22Rv1 (cell line): ENCODE measurements at regions not wholly inside any gene's neighbourhood (a gene's known extent, or its start where the extent isn't known, plus 50 kb on each side); places are given as distances from the start of the nearest gene placed in this dataset.

Experiments used
- ZFX ChIP-seq: fragments of 450-650 bp; IDR thresholded peaks from 2 replicates; pipeline ENCODE4 v1.6.1; 2017; ENCODE audit warnings: antibody characterized with exemption, borderline replicate concordance
- TF ChIP-seq, protein P1 (sequence below): fragments of 450-650 bp; IDR thresholded peaks from 2 replicates; pipeline ENCODE4 v1.5.1; 2017; ENCODE audit warnings: mild to moderate bottlenecking

DNA sequence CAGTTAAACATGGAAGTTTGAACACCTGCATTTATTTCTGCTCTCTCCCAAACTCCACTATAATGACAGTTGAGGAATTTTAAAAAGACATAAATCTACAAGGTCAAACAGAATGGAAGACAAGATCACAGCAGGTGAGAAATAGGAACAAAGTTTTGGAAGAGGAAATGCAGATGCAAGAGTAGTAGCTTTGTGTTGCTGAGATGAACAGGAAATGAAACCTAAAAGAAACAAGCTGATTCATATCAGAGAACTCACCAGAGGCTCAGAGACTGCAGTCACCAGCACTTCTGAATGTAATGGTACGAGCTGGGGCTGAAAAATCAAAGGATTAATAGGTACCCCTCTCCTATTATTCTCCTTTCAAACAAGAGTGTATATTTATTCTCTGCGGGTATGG is 459.9 kb downstream of the RAP2B start:
- TF ChIP-seq, protein P1, sequence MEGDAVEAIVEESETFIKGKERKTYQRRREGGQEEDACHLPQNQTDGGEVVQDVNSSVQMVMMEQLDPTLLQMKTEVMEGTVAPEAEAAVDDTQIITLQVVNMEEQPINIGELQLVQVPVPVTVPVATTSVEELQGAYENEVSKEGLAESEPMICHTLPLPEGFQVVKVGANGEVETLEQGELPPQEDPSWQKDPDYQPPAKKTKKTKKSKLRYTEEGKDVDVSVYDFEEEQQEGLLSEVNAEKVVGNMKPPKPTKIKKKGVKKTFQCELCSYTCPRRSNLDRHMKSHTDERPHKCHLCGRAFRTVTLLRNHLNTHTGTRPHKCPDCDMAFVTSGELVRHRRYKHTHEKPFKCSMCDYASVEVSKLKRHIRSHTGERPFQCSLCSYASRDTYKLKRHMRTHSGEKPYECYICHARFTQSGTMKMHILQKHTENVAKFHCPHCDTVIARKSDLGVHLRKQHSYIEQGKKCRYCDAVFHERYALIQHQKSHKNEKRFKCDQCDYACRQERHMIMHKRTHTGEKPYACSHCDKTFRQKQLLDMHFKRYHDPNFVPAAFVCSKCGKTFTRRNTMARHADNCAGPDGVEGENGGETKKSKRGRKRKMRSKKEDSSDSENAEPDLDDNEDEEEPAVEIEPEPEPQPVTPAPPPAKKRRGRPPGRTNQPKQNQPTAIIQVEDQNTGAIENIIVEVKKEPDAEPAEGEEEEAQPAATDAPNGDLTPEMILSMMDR: no peak
- no peak for TF ChIP-seq ZFX
